ENCODE measurements at regions not wholly inside any gene's neighbourhood (a gene's known extent, or its start where the extent isn't known, plus 50 kb on each side); places are given as distances from the start of the nearest gene placed in this dataset.

- TF ChIP-seq CTCF (IDR thresholded peaks at IDR 0.05; ENCODE audit: poor library complexity) (no peak), EZH2 (IDR thresholded peaks at IDR 0.05; ENCODE audit: borderline replicate concordance) (no peak), EZH2phosphoT487 (IDR thresholded peaks at IDR 0.05; ENCODE audit: low read depth, severe bottlenecking, unreplicated experiment) (no peak)
Measured at GRCh38 chr6:91523511-91523910, 936.6 kb upstream of the MAP3K7 start.

All from hepatocyte (in vitro differentiated cells).